ENCODE measurements at regions not wholly inside any gene's neighbourhood (a gene's known extent, or its start where the extent isn't known, plus 50 kb on each side); places are given as distances from the start of the nearest gene placed in this dataset.

- Histone ChIP-seq H3K27me3 (ENCODE audit: control insufficient read depth in 2 of 2, insufficient read depth in 2 of 2, low read length in 2 of 2) (peaks cover 50 to 72% of the 10 kb centered on the region in 2 donors), H3K4me2 (replicated peaks; ENCODE audit: extremely low read depth, low read length, poor library complexity, severe bottlenecking) (no peak overlapping the region), H3K4me3 (replicated peaks in 1 of 3; ENCODE audit: low read depth in 2 of 3, low read length in 3 of 3) (no peak overlapping the region), H2AFZ (ENCODE audit: insufficient read depth, low read depth, low read length, poor library complexity, severe bottlenecking) (no peak overlapping the region), H3K9me3 (replicated peaks in 1 of 2; ENCODE audit: control insufficient read depth in 1 of 2, insufficient read depth in 1 of 2, low read length in 2 of 2) (peaks cover 14 to 32% of the 10 kb centered on the region in 2 donors), H3K9ac (ENCODE audit: insufficient read depth, low read length, poor library complexity, severe bottlenecking) (no peak overlapping the region), H3K4me1 (ENCODE audit: control insufficient read depth in 1 of 2, insufficient read depth in 2 of 2, low read length in 2 of 2) (peaks cover 21 to 25% of the 10 kb centered on the region in 2 donors), H4K20me1 (ENCODE audit: insufficient read depth, low read length) (no peaks in the 10 kb centered on the region), H3K36me3 (replicated peaks in 1 of 2; ENCODE audit: control insufficient read depth in 1 of 2, insufficient read depth in 2 of 2, low read length in 2 of 2) (no peaks in the 10 kb centered on the region), H3K27ac (ENCODE audit: low read depth in 1 of 2, low read length in 2 of 2) (no peak overlapping the region), H3K79me2 (ENCODE audit: insufficient read depth, low read length) (no peaks in the 10 kb centered on the region)
- no peak for TF ChIP-seq CTCF (IDR thresholded peaks at IDR 0.05)
- Mint-ChIP-seq H3K4me1 (peaks cover 14% of the 10 kb centered on the region), H3K27ac (no peak overlapping the region), H3K27me3 (ENCODE audit: low read depth in 3 of 3) (peaks cover 29 to 70% (median 60%) of the 10 kb centered on the region in 3 donors), H3K36me3 (no peaks in the 10 kb centered on the region), H3K9me3 (peaks cover 12 to 36% (median 21%) of the 10 kb centered on the region in 7 donors), H3K4me3 (peak overlapping the region in 1 of 2 donors; percentile 39)
- no CpG with 5 or more reads among the region's 4 CpGs for WGBS (ENCODE audit: insufficient coverage)
- intact Hi-C loops (cut with micrococcal nuclease): loop anchor here in 1 of 2 donors (10.0 kb wide), 1 partner anchor 136 kb away; no protein-coding TSS in a partner anchor
- DNase-seq: no peak
Measured at GRCh38 chr12:81809113-81809777, 50.1 kb upstream of the PPFIA2 start.

All from CD14-positive monocyte (primary cell).